HG03457 (cell line): ENCODE measurements at regions not wholly inside any gene's neighbourhood (a gene's known extent, or its start where the extent isn't known, plus 50 kb on each side); places are given as distances from the start of the nearest gene placed in this dataset.

ENCODE experiments used
- ATAC-seq: cut with Tn5 transposase; IDR thresholded peaks from one replicate; pipeline ENCODE4 v1.9.1; 2021; ENCODE audit warnings: moderate number of reproducible peaks; ENCODE audit not compliant: unreplicated experiment

DNA sequence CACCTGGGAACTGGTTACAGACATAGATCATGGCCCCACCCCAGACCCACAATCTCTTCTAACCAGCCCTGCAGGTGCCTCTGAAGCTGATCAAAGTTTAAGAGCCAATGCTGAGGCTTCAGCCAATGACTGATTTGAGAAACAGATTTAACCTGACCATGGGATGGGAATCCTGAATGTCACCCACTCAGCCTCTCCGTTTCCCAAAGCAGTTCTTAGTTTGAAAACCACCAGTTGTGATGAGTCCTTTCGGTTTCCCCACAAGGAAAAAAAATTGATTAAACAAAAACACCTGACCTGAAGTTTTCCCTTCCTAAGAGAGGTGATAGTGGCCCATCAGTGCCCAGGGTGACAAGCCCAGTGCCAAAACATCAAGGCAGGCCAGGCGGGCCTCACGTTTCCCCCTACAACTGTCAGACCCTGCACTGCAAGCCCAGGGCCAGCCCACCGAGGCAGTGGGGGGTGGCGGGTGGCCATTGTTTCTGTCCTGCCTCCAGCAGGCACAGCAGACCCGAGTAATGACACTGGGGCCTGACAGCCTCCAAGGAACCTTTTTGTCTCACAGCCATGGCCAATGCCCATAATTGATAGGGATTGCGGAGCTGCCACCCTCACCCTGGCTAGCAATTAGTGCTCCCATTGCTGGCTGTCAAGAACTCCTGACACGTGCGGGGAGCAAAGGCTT, 75.4 kb upstream of the ZMIZ1 start:
- no peak for ATAC-seq

- no peak for ATAC-seq
These were observed 72.6 kb upstream of the ZMIZ1 start for GRCh38 chr10:78995987-78996791.

DNA sequence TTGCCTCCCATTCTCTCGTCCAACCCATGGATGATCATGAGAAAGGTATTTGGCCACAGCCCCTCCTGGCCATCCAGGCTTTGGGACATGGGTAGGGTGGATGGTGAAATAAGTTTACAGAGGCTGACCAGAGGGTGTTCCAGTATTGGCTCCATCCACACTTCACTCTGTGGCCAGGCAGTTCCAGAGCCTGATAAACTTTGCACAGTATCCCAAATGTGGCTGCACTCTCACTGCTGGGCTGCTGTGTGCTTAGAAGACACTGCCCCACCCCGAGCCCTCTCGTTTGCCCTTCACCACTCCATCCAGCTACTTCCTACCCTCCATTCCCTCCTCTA, 72.0 kb upstream of the ZMIZ1 start:
- ATAC-seq, result no peak

DNA sequence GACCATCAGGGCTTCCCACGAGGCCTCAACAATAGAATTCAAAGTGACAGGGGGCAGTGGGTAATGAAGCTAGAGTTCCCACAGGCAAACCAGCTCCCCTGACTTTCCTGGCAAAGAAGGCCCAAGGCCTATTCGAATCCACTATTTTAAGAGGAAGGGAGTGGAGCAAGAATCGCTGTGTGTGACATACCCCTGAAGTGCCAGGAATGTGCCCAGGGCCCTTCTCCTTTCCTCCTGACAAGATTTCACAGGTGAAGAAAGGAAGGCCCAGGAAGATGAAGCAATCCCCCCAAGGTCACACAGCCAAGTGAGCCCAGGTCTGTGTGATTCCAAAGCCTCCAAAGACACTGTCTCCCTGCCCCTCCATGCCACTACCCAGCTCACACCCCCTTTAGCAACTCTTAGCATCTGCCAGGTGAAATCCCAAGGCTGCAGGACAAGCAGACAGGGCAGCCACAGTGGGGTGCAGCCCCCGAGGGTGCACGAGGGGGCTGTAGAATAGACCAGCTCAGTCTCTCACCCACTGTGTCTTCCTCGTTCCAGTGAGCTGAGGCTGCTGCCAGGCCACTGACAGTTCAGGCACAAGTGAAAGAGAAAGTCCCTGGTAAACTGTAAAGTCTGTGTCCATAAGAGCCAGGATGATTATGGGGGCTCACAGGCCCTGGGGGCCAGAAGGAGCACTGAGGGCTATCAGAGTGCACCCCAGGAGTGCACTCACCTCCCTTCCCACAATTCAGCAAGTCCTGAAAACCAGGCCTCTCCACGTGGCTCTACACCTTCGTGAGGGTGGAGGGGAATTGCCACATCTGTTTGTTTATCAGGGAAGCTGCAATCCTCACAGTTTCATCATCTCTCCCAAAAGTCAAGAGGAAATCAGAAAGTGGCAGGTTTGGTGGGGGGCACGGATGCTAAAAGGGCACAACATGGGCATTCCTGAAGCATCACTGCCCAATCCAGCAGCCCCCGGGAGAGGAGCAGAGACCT, 70.8 kb upstream of the ZMIZ1 start:
- no peak for ATAC-seq

GRCh38 chr10:79001082-79001885, 67.5 kb upstream of the ZMIZ1 start:
- no peak for ATAC-seq

DNA sequence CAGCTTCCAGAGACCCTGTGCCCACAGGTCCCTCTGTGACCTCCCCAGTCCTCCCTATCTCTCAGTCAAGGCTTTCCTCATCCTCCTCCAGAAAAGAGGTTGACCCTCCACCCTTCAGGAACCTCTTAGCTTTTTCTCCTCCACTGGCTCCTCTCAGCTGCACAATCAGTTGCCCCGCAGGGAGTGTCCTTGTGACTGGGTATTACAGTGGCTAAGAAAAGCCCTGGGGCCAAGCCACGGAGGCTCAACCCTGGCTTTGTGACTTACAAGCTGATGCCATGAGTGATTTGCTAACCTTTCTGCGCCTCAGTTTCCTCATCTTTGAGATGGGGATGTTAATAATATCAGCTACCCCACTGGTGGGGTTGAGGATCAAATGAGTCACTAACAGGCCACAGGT, 66.4 kb upstream of the ZMIZ1 start:
- ATAC-seq, result no peak

DNA sequence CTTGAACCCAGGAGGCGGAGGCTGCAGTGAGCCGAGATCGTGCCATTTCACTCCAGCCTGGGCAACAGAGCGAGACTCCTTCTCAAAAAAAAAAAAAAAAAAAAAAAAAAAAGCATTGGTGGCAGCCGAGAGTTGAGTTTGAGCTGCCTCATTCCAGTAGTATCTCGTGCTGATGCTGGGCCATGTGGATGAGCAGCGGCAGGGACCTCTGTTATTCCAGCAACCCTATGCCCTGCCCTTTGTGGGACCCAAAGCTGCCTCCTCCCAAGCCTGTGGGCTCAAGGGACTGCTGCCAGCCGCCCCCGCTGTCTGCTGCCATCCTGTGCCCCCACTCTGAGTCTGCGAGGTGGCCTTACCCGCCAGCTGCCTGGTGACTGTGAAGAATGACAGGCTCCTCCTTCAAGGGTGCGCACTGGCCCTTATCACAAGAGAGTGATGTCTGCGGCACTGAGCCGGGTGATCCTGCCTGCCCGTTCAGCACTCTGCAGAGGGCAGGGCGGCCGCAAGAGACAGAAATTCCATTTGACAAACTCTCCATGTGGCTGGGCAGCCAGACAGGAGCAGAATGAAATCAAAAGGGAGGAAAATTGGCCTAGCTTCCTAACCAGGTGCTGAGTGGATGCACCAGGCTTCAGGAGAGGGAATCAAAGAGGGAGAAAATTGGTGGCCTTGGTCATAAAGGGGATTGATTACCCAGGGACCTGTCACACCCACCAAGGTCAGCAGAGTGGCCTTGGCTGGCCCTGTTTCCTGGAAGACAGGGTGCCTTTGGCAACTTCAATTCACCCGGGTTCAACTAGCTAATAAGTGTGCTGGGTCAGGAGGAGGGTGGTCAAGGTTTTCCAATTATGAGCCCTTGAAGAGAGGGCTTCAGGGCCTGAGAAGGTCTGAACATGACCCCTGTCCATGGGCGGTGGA, 65.3 kb upstream of the ZMIZ1 start:
- ATAC-seq, result no peak

DNA sequence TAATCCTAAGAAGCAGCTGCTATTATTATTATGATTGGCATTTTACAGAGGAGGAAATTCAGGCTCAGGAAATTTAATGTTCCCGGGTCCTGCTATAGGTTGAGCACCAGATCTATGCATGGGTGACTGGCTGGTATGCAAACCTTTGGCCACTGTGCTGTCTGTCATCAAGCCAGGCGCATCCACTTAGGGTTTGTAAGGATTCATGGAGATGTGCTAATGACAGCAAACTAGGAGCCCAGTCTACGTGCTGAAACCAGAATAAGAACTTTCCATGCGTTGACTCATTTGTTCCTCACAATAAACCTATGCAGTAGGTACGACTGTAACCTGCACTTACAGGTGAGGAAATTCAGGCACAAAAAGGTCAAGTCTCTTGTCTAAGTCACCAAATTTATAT, 64.5 kb upstream of the ZMIZ1 start:
- ATAC-seq, result no peak

DNA sequence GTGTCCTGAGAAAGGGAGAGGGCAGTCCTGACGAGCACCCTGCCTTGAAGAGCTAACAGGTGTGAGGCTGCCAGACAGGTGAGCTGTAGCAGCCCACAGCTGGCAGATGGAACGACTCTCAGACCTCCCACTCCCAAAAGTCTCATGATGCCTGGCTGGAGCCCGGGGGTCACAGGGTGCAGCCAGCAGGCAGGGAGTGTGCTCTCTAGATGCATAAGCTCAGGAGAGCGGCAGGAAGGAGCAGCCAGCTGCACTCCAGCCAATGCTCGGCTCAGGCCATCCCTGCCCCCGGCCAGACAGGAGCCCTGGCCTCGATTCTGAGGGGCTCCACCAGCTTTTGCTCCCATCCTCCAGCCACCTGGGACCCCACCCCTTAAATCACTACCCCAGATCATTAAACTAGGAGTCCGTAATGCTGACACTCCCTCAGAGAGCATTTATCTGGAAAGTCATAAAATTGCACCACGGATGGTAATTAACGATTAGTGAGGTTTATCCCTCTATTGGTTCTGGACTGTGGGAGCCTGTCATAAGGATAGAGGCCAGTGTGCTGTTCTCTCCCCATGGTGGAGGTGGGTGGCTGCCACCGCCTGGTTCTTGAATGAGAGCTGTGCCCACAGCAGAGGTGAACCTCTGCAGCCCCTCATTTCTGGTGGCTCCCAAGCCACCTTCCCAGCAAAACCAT, 63.5 kb upstream of the ZMIZ1 start:
- ATAC-seq, result no peak

DNA sequence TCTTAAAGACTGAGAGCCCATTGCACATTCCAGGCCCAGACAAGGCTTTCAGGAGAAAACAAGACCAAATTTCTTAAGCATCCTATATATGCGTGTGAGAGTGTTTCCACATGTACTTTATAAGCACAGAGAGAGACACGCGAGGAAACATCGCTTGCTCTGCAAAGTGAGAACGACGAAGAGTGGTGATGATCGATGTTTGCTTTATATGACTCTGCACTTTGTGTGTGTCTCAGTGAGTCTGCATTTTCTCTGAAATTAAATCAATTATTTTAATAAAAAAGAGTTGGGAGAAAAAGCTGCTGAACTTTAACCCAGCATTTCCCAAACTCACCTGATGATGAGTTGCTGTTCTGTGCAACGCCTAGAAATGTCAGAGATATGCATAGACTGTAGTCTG, 61.7 kb upstream of the ZMIZ1 start:
- ATAC-seq, result no peak

DNA sequence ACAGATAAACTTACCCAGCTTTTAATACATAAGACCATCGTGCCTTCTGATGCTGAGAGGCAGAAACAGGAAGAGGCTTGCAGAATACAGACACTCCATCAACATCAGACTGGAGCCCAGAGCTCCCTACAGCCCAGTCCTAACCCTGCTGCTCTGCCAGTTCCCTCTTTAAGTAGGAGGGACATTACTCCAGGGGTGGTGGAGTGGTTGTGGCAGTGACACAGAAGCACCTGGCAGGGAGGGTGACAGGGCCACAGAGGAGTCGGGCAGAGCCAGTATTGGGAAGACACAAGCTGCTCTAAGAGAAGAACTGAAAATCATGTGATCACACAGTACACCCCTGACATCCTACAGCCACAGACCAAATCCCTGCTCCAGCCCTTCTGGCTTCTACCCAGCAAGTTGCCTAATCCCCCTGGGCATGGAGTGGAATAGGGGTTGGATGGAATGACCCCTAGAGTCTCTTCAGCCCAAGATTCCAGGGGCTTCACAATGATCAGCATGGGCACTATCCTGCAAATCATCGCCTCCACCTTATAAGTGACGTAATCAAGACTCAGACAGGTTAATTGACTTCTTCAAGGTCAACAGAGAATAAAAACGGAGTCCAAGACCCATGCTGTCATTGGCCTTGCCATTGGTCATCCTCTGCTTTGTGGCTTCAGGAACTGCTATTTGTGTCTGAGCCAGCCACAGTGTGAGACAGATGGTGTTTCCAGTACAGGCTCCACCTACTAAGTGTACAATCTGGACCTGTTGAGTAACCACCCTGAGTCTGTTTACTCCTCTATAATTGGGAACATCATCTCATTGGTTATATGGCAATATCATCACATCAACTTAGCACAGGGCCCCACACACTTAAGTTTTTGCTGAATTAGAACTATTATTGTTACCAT, 61.1 kb upstream of the ZMIZ1 start:
- no peak for ATAC-seq

DNA sequence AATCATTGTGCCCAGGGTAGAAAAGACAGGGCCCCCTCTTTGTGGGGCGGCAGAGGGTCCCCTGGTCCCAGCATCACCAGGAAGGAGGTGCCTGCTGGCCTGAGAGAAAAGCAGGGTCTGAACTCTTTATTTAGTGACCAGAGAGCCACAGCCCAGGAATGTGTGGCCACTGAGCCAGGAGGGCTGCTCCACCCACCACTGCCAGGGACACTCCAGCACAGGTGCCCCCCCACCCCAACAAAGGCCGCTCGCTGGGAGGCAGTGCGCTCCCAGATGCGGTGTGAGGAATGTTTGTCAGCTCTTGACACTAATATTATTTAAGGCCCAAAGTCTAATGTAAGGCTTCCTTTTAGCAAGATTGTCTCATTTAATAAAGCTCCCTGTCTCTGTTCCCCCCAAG, 59.6 kb upstream of the ZMIZ1 start:
- ATAC-seq, result no peak

DNA sequence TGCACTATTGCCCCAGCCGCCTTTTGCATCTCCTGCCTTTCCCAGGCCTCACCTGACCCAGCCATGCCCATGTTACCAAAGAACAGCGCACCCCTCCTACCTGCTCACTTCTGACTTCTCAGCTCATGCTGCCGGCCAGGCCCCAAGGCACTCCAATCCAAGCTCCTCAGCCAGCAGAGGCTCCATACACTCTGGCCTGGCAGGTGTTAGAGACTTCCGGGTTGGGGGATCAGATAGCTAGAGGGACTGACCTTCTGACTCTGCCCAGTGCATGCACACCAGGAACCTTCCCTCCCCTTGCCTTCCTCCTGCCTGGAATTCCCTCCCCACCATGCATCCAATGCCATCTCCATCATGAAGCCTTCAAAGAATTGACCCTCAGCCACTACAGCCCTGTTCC, 56.2 kb upstream of the ZMIZ1 start:
- ATAC-seq, result no peak

GRCh38 chr10:79013406-79013987, 55.3 kb upstream of the ZMIZ1 start:
- no peak for ATAC-seq

DNA sequence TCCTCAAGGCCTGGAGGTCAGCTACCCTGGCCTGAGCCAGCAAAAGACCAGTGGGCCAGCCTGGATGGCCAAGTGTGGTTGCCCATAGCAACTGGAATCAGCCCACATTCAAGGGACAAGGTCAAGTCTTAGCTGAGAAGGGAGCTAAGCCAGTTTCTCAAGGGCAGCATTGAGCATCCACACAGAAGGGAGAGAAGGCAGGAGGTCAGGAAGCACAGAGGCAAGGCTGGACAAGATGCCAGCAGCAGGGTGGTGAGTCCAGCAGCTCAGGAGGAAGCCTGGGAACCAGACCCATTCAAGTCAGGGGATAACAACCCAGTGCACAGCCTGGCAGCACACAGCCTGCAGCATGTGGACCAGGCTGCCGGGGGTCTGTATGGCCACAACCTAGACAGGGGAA, 54.0 kb upstream of the ZMIZ1 start:
- ATAC-seq, result no peak

DNA sequence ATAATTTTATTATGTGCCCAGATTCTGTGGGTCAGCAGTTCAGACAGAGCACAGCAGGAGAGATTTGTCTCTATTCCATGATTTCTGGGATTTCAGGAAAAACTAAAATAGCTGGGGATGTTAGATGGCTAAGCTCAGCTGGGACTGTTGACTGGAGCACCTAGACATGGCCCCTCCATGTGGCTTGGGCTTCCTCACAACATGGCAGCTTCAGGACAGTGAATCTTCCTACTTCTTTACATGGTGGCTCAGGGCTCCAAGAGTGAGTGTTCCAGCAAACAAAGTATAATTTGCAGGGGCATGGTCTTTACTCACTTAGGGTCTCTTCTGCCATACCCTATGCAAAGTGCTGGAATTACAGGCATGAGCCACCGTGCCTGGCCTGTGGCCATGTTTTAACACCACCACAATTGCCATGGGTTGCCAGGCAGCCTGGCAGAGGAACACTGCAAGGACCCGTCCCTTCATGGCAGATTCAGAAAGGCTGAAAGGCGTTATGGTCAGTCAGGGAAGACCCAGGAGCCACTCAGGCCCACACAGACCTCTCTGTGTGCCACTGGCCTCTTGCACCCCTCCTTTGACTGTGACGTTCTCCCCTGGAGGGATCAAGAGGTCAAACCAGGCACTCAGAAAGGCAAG, 50.8 kb upstream of the ZMIZ1 start:
- no peak for ATAC-seq

- no peak for ATAC-seq
These were observed 50.2 kb upstream of the ZMIZ1 start for GRCh38 chr10:79018521-79019011.
